IMR-90 (cell line): ENCODE measurements at regions not wholly inside any gene's neighbourhood (a gene's known extent, or its start where the extent isn't known, plus 50 kb on each side); places are given as distances from the start of the nearest gene placed in this dataset.

Source experiments
- ATAC-seq: fragments of 200-7000 bp; cut with Tn5 transposase; 2 replicates; pipeline ENCODE4 v1.9.1; 2020; ENCODE audit warnings: low read depth, mild to moderate bottlenecking, moderate library complexity
- BruUV-seq: library from RNA; stranded (reverse); fragments of 400-500 nt; replicated peaks from 2 replicates; lab custom pipeline; 2021; lab: Mats Ljungman, UMichigan
- CTCF ChIA-PET: fragments of 300-600 bp; formaldehyde crosslinking; extraction: SDS; loops from one replicate; lab custom pipeline; 2021; ENCODE audit warnings: antibody characterized with exemption; lab: Yijun Ruan, JAX
- POLR2A ChIA-PET: fragments of 300-600 bp; sonication (Branson Sonifier 250); formaldehyde crosslinking; loops from one replicate; lab custom pipeline; 2022; ENCODE audit warnings: antibody characterized with exemption; ENCODE audit not compliant: unreplicated experiment; lab: Charles Lee
- DNase-seq: peaks from one replicate; pipeline ENCODE4 v3.0.0; 2013
- H2AFZ ChIP-seq: replicated peaks from 2 replicates; pipeline ENCODE3; 2013; ENCODE audit warnings: low read length, mild to moderate bottlenecking; ENCODE audit not compliant: poor library complexity
- H2AK5ac ChIP-seq: 2 replicates; pipeline ENCODE4 v1.6.1; 2013; ENCODE audit warnings: low read depth, low read length, inconsistent platforms
- H2AK9ac ChIP-seq: replicated peaks from 2 replicates; pipeline ENCODE3; 2013; ENCODE audit warnings: mild to moderate bottlenecking, low read depth, low read length, moderate library complexity; ENCODE audit not compliant: poor library complexity
- H2BK120ac ChIP-seq: 2 replicates; pipeline ENCODE4 v1.6.1; 2013; ENCODE audit warnings: low read depth, low read length, inconsistent platforms
- H2BK15ac ChIP-seq: 3 replicates; pipeline ENCODE4 v1.6.1; 2013; ENCODE audit warnings: low read depth, low read length, inconsistent platforms
- H2BK20ac ChIP-seq: 2 replicates; pipeline ENCODE4 v1.6.1; 2013; ENCODE audit warnings: low read depth, mild to moderate bottlenecking, inconsistent platforms, low read length, moderate library complexity
- H2BK5ac ChIP-seq: 2 replicates; pipeline ENCODE4 v1.6.1; 2013; ENCODE audit warnings: mild to moderate bottlenecking, low read depth, low read length, inconsistent platforms; ENCODE audit not compliant: poor library complexity, severe bottlenecking
- H3K14ac ChIP-seq: replicated peaks from 2 replicates; pipeline ENCODE4 v1.6.1; 2013; ENCODE audit warnings: low read depth, low read length, inconsistent platforms
- H3K18ac ChIP-seq: 2 replicates; pipeline ENCODE4 v1.6.1; 2013; ENCODE audit warnings: low read depth, low read length, control low read depth
- H3K23ac ChIP-seq: 2 replicates; pipeline ENCODE4 v1.6.1; 2013; ENCODE audit warnings: low read depth, low read length, inconsistent platforms
- H3K27ac ChIP-seq: 2 replicates; pipeline ENCODE4 v1.5.1; 2013; ENCODE audit warnings: mild to moderate bottlenecking, control low read depth, low read length; ENCODE audit not compliant: insufficient read depth
- H3K27me3 ChIP-seq: 2 replicates; pipeline ENCODE4 v1.6.1; 2013; ENCODE audit warnings: low read length; ENCODE audit not compliant: control insufficient read depth, insufficient read depth
- H3K36me3 ChIP-seq: 2 replicates; pipeline ENCODE4 v1.6.1; 2013; ENCODE audit warnings: low read length, mixed read lengths; ENCODE audit not compliant: control insufficient read depth, insufficient read depth
- H3K4ac ChIP-seq: 2 replicates; pipeline ENCODE4 v1.6.1; 2013; ENCODE audit warnings: low read depth, low read length, inconsistent platforms
- H3K4me1 ChIP-seq: 2 replicates; pipeline ENCODE4 v1.6.1; 2013; ENCODE audit warnings: low read length, mixed read lengths; ENCODE audit not compliant: control insufficient read depth, insufficient read depth
- H3K4me2 ChIP-seq: 2 replicates; pipeline ENCODE4 v1.6.1; 2013; ENCODE audit warnings: low read depth, mild to moderate bottlenecking, control low read depth, low read length, moderate library complexity
- H3K4me3 ChIP-seq: 2 replicates; pipeline ENCODE4 v1.5.1; 2013; ENCODE audit warnings: low read depth, mild to moderate bottlenecking, control low read depth, low read length, moderate library complexity; ENCODE audit not compliant: insufficient read depth
- H3K56ac ChIP-seq: 2 replicates; pipeline ENCODE4 v1.6.1; 2013; ENCODE audit warnings: low read length, inconsistent platforms; ENCODE audit not compliant: insufficient read depth; ENCODE audit errors: extremely low read depth
- H3K79me1 ChIP-seq, 2 experiments: 2 replicates each; pipeline ENCODE4 v1.6.1; 2013; ENCODE audit warnings: low read length in 2 of 2, inconsistent platforms in 1 of 2, low read depth in 1 of 2
- H3K9ac ChIP-seq: 2 replicates; pipeline ENCODE4 v1.6.1; 2013; ENCODE audit warnings: low read depth, low read length, control low read depth
- H3K9me1 ChIP-seq: 2 replicates; pipeline ENCODE4 v1.6.1; 2013; ENCODE audit warnings: low read length, inconsistent platforms; ENCODE audit not compliant: insufficient read depth
- H3K9me3 ChIP-seq: 2 replicates; pipeline ENCODE4 v1.6.1; 2013; ENCODE audit warnings: low read length; ENCODE audit not compliant: control insufficient read depth, insufficient read depth
- H4K20me1 ChIP-seq: 2 replicates; pipeline ENCODE4 v1.6.1; 2013; ENCODE audit warnings: low read length, inconsistent platforms; ENCODE audit not compliant: insufficient read depth
- H4K5ac ChIP-seq: 2 replicates; pipeline ENCODE4 v1.6.1; 2013; ENCODE audit warnings: mild to moderate bottlenecking, low read depth, low read length, control low read depth
- H4K8ac ChIP-seq, 2 experiments: 2 replicates each; pipeline ENCODE4 v1.6.1; 2013; ENCODE audit warnings: low read depth in 2 of 2, low read length in 2 of 2, control low read depth in 1 of 2, inconsistent platforms in 1 of 2
- H4K91ac ChIP-seq: 2 replicates; pipeline ENCODE4 v1.6.1; 2013; ENCODE audit warnings: low read depth, low read length, inconsistent platforms; ENCODE audit not compliant: insufficient read depth
- CEBPB ChIP-seq: IDR thresholded peaks from 2 replicates; pipeline ENCODE4 v1.6.1; 2012; ENCODE audit warnings: low read depth, low read length, improper control_type of control experiment
- CHD1 ChIP-seq: IDR thresholded peaks from 2 replicates; pipeline ENCODE4 v1.6.1; 2012; ENCODE audit warnings: low read depth, low read length, improper control_type of control experiment
- CTCF ChIP-seq: conservative IDR thresholded peaks from 2 replicates; pipeline ENCODE4 v1.5.1; 2012; ENCODE audit warnings: mild to moderate bottlenecking, low read depth, low read length, improper control_type of control experiment
- ELK1 ChIP-seq: fragments of 150-350 bp; IDR thresholded peaks from 2 replicates; pipeline ENCODE4 v1.6.1; 2016; ENCODE audit warnings: low read depth, mild to moderate bottlenecking, low read length, moderate library complexity, borderline replicate concordance
- MAZ ChIP-seq: IDR thresholded peaks from 2 replicates; pipeline ENCODE4 v1.6.1; 2012; ENCODE audit warnings: low read depth, mild to moderate bottlenecking, low read length, improper control_type of control experiment, moderate library complexity, borderline replicate concordance
- POLR2A ChIP-seq: IDR thresholded peaks from 2 replicates; pipeline ENCODE4 v1.6.1; 2012; ENCODE audit warnings: mild to moderate bottlenecking, low read depth, low read length
- RAD21 ChIP-seq: IDR thresholded peaks from 2 replicates; pipeline ENCODE4 v1.6.1; 2012; ENCODE audit warnings: low read length, improper control_type of control experiment
- RCOR1 ChIP-seq: IDR thresholded peaks from 2 replicates; pipeline ENCODE4 v1.6.1; 2012; ENCODE audit warnings: mild to moderate bottlenecking, low read length, improper control_type of control experiment; ENCODE audit not compliant: insufficient replicate concordance
- SMC3 ChIP-seq: fragments of 150-350 bp; IDR thresholded peaks from 2 replicates; pipeline ENCODE4 v1.6.1; 2016; ENCODE audit warnings: low read depth, mild to moderate bottlenecking, antibody characterized with exemption, low read length, moderate library complexity
- WGBS, 2 experiments: methylation state at CpG; one replicate each; pipeline versions ENCODE4 v1.1.5 to v1.1.7; 2013; ENCODE audit warnings: missing lambda C conversion rate in 2 of 2; ENCODE audit not compliant: insufficient read length in 1 of 2; ENCODE audit errors: extremely low coverage in 2 of 2; 5-methylcytosine and 5-hydroxymethylcytosine counted together
- dilution Hi-C: fragments of 300-500 bp; cut with HindIII; formaldehyde crosslinking; loops from one replicate; pipeline ENCODE4 v1.14.3; 2018; ENCODE audit warnings: low sequenced_read_pairs; ENCODE audit not compliant: unreplicated experiment
- in situ Hi-C: fragments of 300-500 bp; cut with MboI; formaldehyde crosslinking; loops from 3 replicates; pipeline ENCODE4 v1.14.3; 2019; ENCODE audit warnings: low sequenced_read_pairs, inconsistent platforms, mixed read lengths
- intact Hi-C: fragments of 100-400 bp; cut with micrococcal nuclease; formaldehyde crosslinking; loops from 2 replicates; pipeline ENCODE4 v1.10.0; 2022

- no peak for ATAC-seq
- H4K20me1 ChIP-seq: no peaks in the 10 kb centered on the region
- H3K9me1 ChIP-seq: no peaks in the 10 kb centered on the region
- H2AFZ ChIP-seq: no peak overlapping the region
- H3K79me1 ChIP-seq: no peaks in the 10 kb centered on the region
- H3K14ac ChIP-seq: no peak overlapping the region
- TF ChIP-seq SMC3: no peak
- no peak for TF ChIP-seq CEBPB
- no peak for TF ChIP-seq RCOR1
- no peak for TF ChIP-seq CTCF
- no peak for TF ChIP-seq ELK1
- TF ChIP-seq CHD1: no peak
- no peak for TF ChIP-seq MAZ
- TF ChIP-seq RAD21: no peak
- TF ChIP-seq POLR2A: no peak
- H3K4ac ChIP-seq: no peak overlapping the region
- DNase-seq: no peak
- no peak overlapping the region for H3K18ac ChIP-seq
- H4K8ac ChIP-seq: no peak overlapping the region
- no peaks in the 10 kb centered on the region for H3K4me1 ChIP-seq
- no peak overlapping the region for H2BK15ac ChIP-seq
- no peaks in the 10 kb centered on the region for H3K27me3 ChIP-seq
- no peak overlapping the region for H3K4me3 ChIP-seq
- no peak overlapping the region for H2BK120ac ChIP-seq
- H3K23ac ChIP-seq: no peak overlapping the region
- no peak overlapping the region for H2AK5ac ChIP-seq
- WGBS, 2 experiments: no CpG with 5 or more reads among the region's 3 CpGs
- ChIA-PET CTCF (no interaction called here), POLR2A (no interaction called here)
- no peak overlapping the region for H4K5ac ChIP-seq
- H2AK9ac ChIP-seq: no peak overlapping the region
- no peak overlapping the region for H2BK5ac ChIP-seq
- no TSS peak for BruUV-seq
- H4K91ac ChIP-seq: no peak overlapping the region
- dilution Hi-C loops: no loop called here
- 0 out of 2 replicates have a peak, but pooled peaks cover 4% of the 10 kb centered on the region for H3K9me3 ChIP-seq
- intact Hi-C loops: no loop called here
- H3K56ac ChIP-seq: no peak overlapping the region
- H3K27ac ChIP-seq: no peak overlapping the region
- H2BK20ac ChIP-seq: no peak overlapping the region
- in situ Hi-C loops: no loop called here
- H3K9ac ChIP-seq: no peak overlapping the region
- H3K4me2 ChIP-seq: no peak overlapping the region
- no peaks in the 10 kb centered on the region for H3K36me3 ChIP-seq
Measured at GRCh38 chr11:22115470-22116029, 77.3 kb upstream of the ANO5 start.
